ENCODE measurements at regions not wholly inside any gene's neighbourhood (a gene's known extent, or its start where the extent isn't known, plus 50 kb on each side); places are given as distances from the start of the nearest gene placed in this dataset.

DNA sequence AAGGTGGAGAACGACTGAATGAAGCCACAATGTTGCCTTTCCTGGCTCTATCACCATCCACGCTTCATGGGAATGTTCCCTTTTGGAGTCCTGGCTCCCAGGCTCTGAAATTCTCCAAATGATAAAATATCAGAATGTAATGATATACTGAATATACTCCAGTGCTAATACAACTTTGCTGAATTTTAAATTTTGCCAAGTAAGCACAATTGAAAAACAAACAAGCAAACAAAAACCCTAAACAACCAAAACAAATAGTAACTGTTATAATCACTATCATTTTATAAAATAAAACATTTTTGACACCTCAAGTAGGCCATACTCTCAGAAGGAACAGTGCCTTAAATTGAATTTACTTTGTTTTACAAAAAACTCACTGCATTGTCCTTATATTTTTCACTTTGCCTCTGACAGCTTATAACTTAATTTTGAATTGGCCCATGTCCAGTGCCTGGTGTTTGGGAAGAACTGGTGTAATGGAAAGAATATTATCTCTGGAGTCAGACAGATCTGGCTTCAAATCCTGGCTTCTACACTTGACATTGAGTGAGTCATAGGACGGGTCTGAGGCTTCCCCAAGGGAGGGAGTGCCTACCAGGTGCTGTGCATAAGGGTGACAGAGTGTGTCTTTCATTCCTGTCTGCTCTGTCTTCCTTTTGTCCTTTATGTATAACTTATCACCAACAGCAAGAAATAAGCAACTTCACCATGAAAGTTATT lies 698.3 kb downstream of the EPM2A start:
- no peak for DNase-seq

DNA sequence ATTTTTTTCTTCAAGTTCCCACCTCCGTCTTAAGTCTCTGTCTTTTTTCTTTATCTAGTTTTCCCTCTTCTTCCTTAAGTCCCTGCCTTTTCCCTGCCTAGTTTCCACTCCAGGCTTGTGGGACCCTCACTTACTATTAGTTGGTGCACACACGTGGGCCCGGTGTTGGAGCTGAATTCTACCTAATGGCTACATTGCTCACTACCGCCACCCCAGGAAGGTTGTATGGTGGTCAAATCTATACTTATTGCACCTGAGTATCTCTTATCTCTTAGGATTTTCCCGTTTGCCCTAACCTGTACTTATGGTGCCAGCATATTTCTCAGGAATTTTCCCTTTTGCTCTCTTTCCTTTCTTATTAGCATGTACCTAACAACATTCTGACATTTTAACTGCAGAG lies 692.8 kb downstream of the EPM2A start:
- no peak for DNase-seq

DNA sequence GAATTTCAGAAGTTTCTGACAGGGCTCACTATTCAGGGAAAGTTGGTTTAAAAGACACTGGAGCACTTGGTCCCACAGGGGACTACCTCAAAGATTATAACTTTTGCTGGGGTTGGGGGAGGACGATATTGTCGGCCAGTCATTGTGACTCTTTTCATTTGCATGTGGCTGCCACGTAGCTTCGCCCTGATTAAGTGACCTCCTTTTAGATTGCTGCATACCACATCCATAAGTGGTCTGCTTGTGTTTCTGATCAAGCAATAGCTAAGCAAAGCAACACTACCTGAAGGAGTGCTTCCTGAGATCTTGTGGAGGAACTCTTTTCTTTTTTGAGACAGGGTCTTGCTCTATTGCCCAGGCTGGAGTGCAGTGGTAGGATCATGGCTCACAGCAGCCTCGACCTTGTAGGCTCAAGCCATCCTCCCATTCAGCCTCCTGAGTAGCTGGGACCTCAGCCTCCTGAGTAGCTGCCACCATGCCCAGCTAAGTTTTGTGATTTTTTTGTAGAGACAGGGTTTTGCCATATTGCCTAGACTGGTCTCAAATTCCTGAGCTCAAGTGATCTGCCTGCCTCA lies 691.3 kb downstream of the EPM2A start:
- no peak for DNase-seq

DNA sequence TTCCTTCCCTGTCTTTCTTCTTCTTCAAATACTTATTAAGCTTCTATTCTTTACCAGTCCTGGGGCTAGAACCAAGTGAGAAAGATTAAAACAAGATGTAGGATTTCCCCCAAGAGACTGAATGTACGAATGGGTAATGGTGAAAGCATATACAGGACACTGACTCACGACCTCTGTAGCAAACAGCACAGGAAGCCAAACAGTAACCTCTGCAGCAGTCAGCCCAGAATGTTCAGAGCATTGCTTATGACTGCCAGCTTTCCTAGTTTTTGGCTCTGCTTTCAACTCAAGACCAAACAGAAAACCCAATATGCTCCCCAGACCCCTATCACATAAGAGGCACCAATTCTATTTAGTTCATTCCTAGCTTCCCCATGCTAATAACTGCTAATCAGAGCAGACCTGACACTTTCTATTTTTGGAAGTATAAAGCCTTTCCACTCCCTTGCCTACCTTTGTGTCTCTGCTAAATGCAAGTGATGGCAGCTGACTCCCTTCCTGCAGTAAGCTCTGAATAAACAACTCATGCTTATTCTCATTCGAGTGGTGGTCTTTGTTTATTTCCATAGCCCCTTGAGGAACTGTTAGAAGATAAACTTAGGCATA lies 690.6 kb downstream of the EPM2A start:
- DNase-seq = no peak

DNA sequence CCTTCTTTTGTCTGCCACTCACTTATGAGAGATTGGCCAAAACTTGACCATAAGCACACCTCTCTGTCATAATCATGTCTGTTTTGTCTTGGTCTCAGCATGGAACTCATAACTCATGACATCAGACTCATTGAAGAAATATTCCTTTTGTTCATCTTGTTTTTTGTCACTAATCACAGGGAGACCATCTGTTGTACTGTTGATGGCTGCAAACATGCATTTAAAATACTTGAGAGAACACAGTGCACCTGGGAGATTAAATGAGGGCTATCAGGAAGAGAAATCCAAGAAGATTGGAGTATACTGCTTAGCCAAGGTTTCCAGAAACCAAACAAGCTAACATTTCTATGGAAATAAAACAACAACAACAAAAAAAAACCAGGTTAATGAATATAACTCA lies 689.7 kb downstream of the EPM2A start:
- DNase-seq = no peak

DNA sequence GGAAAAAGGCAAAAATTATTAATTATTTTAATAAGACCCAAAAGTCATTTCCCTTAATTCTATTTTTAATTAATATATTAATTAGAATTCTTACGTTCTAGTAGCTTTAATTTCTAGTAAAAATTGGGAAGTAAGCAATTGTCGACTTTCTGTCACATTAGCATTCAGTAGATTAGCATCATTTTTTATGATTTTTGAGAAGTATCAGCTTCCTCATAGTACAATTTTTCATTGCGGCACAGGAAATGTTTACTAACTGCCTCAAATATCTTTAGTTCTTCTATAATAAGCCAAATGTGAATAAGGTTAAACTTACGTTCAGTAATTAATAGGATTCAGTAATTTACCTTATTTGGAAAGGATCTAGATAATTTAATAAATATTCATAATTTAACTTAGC lies 687.4 kb downstream of the EPM2A start:
- no peak for DNase-seq

DNA sequence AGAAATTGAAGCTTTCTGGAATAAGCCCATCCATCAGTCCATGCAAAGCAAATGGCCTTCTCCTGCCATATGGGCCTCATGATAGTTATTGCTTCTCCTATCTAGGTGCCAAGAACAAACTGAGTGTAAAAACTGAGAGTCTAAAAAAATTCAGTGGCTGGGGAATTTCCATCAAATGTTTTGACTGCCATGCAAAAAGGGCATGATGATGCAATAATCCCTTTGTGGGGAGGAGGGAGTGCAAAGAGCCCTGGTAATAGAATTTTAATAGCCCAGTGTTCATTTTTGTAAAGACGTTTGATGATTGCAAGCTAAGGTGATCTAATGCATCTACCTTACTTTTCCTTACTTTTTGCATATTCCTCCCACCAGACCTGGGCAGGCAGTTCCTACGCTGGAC lies 683.7 kb downstream of the EPM2A start:
- DNase-seq = no peak

DNA sequence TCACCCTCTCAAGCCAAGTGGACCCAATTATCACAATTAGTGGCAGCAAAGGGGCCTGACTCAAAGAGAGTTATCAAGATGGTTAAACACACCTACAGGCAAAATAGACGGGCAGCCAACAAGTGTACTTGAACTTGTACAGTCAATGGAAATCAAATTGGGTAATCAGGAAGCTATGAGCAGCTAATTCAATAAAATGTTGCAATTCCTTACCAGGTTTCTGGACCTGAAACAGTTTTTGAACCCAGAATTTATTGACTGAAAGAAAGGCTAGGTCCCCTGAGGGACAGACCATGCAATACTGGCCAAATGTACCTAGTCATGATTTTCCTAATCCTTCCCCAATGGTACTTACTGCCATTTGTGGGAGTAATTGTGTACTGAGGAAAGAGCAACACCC lies 679.8 kb downstream of the EPM2A start:
- no peak for DNase-seq

DNA sequence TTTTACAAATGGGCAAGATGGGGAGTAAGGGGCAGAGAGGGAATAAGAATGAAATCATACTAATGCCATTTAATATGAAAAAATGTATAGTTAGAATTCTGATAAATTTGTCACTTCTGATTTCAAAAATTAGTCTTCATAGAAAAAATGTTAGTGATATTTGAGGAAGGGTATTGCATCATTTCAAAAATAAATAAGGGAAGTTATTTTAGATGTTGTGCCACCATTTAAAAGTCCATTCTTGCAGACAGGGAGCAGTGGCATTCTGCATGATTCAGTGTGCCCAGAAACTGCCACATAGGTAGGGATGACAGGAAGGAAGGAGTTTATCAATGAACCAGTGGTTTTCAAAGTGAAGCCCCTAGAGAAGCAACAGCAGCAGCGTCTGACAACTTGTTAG lies 674.6 kb downstream of the EPM2A start:
- no peak for DNase-seq

DNA sequence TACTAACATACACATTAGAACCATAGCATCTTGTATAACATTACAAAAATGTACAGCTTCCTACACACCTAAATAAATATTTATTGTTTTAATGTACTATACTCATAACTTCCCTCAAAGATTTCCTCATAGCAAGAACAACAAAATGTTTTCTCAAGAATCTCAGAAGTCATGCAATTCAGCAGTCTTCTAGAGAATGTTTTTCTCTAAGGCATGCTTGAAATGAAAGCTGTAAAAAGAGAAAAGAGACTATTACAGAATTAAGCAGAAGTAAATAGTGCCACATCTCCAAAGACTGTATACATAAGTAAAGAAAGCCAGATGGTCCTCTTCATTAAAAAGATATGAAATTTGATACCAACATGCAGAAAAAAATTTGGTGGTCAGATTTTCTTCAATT lies 672.2 kb downstream of the EPM2A start:
- no peak for DNase-seq

DNA sequence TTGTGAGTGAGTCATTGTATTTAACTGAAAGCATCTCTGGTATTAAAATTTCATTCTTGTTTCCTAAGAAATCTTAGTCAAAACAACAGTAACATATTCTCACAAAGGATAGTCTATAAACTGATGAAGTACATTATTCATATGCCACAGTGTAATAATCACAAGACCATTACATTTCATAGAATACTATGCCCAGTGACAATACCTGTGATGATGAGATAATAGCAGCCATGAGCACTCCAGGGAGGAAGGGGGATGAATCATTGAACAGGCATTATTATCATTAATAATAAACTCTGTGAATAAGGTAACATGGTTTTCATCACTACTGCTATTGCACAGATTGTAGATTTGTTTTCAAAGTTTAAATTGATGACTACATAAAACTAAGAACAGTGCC lies 667.9 kb downstream of the EPM2A start:
- no peak for DNase-seq

DNA sequence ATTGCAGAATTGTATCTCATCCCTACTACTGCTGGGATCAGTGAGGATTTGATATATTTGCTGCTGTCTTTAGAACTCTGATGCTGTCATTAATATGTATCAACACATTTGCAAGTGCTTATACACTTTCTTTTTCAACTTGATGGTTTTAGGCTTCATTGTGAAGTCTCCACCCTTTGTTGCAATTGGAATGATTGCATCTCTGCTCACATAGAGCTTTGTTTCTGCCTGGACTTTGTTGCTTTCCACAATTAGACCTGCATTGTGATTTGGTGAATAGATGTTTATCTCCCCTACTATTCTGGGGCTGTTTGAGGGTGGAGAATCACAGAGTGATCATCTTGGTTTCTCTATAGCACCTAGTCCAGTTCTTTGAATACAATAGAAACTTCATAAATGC lies 666.7 kb downstream of the EPM2A start:
- DNase-seq = no peak

DNA sequence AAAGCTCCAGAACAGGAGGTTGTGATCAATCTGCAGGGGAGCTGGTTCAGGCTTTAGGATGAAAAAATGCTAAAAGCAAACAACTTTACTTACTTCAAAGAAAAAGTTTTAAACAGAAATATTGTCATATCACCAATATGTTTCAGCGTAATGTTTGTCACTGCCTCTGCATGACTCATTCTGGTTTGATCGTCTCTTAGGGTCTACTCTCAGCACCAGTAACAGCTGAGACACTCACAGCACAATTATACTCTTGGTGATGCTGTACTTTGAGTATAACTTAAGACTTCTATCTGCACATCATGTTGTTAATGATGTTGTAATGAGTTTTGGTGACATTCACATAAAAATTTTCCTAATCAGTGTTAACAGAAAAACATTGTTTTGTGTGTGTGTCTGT lies 665.4 kb downstream of the EPM2A start:
- DNase-seq = no peak

DNA sequence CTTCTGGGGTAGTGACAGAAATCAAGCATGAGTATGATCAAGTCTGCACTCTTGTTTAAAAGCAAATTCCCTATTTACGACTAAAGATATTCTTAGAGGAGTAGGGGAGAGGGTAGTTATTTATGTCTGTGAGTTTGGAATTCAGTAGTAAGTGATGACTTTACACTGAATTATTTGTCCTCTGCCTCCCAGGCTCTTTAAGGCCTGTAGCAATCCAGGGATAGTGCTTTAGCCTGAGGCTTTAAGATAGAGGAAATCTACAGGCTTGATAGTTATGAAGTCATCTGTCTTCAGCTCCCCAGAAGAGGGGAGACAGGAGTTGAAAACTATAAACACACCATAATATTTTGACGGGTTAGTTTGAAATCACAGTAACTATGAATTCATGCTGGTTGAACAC lies 664.5 kb downstream of the EPM2A start:
- no peak for DNase-seq

DNA sequence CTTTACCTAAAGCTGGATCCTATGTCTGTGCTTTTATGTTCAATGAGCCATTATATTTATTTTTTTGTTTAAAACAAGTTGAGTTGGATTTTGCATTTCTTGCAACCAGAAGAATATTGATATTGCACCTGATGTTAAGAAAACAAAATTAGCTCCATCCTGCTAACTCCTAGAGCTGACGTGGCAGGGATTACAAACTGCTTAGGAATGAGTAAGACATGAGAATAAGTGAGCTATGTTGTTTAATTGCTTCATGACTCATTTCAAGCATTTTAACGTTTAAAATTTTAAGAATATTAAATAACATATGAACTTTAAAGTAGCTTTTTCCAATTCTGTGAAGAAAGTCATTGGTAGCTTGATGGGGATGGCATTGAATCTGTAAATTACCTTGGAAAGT lies 663.5 kb downstream of the EPM2A start:
- no peak for DNase-seq

DNA sequence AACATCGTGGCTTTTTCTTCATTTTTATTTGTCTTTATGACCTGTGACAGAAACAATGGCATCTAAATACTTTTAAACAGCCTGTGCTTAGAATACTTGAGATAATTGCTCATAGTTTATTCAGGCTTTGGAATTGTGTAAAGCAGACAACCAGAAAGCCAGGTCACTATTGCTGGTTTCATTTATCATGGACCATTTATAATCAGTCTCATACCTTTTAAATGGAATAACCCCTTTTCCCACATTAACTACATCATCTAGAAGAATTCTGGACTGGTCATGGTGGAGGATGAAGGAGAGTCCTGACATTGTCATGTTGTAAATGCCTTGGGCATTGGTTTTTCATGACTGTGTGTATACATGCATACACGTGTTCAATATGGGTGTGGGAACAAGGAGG lies 661.5 kb downstream of the EPM2A start:
- no peak for DNase-seq

DNA sequence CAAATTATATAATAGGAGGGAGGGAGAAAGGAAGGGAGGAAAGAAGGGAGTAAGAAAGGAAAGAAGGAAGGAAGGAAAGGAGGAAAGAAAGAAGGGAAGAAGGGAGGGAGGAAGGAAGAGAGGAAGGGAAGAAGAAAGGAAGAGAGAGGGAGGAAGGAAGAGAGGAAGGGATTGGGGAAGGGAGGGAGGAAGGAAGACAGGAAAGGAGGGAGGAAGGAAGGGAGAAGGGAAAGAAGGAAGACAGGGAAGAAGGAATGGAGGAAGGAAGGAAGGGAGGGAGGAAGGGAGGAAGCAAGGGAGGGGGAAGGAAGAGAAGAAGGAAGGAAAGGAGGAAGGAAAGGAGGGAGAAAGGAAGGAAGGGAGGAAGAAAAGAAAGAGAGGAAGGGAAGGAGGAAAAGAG lies 660.5 kb downstream of the EPM2A start:
- DNase-seq = no peak

DNA sequence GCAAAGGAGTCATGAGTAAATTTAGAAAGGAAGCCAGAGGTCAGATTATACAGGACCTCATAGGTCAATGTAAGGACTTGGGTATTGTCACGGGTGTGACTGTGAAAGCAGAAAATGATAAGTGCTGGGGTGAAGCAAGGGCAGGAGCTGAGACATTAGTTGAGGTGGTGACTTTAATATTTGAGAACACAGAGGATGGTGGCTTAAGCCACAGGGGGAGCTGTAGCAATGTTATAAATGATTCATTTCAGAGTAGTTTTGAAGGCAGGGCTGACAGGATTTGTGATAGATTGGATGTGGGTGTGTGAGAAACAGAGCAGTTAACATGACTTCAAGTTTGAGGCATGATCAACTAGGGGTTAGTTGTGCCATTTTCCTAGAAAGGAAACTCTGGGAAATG lies 659.9 kb downstream of the EPM2A start:
- DNase-seq = no peak

DNA sequence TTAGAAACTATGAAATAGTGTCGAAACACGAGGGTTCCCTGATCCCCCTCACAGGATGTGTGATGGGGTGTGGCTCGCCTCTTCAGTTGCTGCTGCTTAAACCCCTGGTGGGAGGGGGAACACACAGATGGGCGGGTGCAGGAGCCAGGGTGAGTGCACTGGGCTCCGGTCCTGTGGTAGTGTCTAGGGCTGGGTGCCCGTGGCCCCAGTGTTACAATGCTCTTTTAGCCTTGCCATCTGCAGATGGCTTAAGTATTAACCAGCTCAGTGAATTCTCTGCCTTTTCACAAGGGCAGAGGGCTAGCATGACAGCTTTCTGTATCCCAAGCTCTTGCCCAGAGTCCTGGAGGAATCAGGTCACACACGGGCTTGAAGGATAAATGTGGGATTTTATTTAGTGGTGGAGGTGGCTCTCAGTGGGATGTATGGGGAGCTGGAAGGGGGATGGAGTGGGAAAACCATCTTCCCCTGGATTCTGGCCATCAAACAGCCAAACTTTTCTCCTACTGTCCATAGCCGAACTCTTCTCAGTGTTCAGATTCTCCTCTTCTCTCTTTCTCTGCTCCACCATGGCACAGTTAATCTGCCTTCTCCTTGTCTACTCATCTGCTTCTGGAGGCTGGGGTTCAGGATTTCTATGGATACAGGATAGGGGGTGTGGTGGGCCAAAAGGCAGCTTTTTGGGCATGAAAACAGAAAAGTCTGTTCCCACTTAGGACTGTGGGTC lies 659.0 kb downstream of the EPM2A start:
- DNase-seq = no peak

DNA sequence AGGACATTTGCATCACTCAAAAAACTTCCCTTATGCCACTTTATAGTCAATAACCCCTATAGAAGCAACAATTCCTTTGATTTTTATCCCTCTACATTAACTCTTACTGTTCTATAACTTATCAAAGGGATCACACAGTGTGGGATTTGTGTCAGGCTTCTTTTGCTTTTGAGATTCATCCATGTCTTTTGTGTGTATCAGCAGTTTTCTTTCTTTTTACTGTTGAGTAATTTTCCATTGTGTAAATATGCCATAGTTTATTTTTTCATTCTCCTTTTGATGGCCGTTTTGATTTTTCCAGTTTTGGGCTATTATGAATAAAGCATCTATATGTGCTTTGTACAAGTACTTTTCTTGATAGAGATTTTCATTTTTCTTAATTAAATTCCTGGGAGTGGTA lies 657.9 kb downstream of the EPM2A start:
- DNase-seq = no peak

DNA sequence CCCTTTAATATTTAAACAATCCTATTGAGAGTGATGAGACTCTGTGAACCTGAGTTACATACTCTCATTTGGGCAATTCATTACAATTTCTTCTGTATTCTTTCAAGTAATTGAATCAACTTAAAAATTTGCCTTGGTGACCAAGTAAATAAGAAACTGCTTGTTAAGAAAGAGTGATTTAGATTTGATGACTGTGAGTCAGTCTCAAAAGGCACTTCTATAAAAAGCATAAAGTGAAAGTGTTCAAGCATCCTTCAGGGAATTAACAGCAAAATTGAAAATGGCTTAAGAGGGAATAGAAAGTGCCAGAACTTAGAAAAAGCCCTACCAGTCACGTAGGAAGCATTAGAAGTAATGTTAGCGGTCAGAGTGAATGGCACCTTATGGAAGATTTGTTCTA lies 654.7 kb downstream of the EPM2A start:
- DNase-seq = no peak

DNA sequence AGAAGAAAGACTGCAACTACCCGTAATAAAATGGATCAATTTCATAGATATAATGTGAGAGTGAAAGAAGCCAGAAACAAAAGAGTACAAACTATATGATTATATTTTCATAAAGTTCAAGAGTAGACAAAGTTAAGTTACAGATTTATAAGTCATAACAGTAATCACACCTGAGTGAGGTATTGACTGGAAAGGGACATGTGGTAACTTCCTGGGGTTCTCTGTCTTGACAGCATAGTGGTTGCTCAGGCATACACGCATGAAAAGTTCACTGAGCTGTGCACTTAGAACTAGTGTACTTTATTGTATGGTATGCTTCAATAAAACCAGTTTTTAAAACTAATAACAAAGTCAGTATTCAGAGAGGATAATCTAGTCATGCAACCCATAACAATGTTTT lies 653.6 kb downstream of the EPM2A start:
- DNase-seq = no peak

DNA sequence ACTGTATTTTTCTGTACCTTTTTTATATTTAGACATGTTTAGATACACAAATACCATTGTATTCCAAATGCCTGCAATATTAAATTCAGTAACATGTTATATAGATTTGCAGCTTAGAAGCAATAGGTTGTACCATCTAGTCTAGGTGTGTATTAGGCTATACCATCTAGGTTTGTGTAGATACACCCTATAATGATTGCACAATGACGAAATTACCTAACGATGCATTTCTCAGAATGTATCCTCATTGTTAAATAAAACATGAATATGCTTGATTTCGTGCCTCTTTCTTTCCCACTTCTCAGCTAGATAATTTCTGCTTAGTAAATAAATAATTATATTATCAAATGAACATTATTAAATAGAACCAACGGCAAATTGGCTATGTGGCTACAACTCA lies 653.0 kb downstream of the EPM2A start:
- no peak for DNase-seq

DNA sequence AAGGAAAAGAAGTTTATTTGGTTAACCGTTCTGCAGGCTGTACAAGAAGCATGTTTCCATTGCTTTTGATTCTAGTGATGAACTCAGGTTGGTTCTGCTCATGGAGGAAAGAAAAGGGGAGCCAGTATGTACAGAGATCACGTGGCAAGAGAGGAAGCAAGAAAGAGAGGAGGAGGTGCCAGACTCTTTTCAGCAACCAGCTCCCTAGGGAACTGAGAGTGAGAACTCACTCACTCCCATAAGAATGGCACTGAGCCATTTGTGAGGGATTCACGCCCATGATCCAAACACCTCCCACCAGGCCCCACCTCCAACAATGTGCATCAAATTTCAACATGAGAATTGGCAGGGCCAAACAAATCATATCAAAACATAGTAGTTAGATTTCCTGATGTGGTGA lies 649.1 kb downstream of the EPM2A start:
- no peak for DNase-seq

Data from retina (tissue), 1 donor.